ENCODE measurements at regions not wholly inside any gene's neighbourhood (a gene's known extent, or its start where the extent isn't known, plus 50 kb on each side); places are given as distances from the start of the nearest gene placed in this dataset.

- no peak for TF ChIP-seq CTCF (IDR thresholded peaks at IDR 0.05; ENCODE audit: insufficient read depth, low read length, poor library complexity, severe bottlenecking)
- no peak for TF ChIP-seq EZH2phosphoT487 (conservative IDR thresholded peaks at IDR 0.05; ENCODE audit: low read length)
These were observed 177.9 kb downstream of the COX7C start for GRCh38 chr5:86795659-86796058.
